ENCODE measurements at regions not wholly inside any gene's neighbourhood (a gene's known extent, or its start where the extent isn't known, plus 50 kb on each side); places are given as distances from the start of the nearest gene placed in this dataset.
"Not testable (repeated sequence)": the region's sequence is repeated elsewhere in the genome, so short reads cannot be mapped to it uniquely, and the experiment has no call there.

GRCh38 chr14:106631879-106632278, 1105.5 kb downstream of the TMEM121 start:
- no peak overlapping the region for H3K9ac ChIP-seq (ENCODE audit: low read length)
- peaks cover 41% of the 10 kb centered on the region; the same call in 1 of the 2 replicates for H3K9me3 ChIP-seq (ENCODE audit: control insufficient read depth, insufficient read depth, low read depth, low read length)
- H3K4me1 ChIP-seq (ENCODE audit: control insufficient read depth, insufficient read depth, low read length), result no peaks in the 10 kb centered on the region
- no peak overlapping the region for H3K27ac ChIP-seq (ENCODE audit: low read depth, low read length)
- H3K36me3 ChIP-seq (ENCODE audit: control insufficient read depth, insufficient read depth, low read length), result no peaks in the 10 kb centered on the region
- H3K4me3 ChIP-seq (ENCODE audit: low read depth, low read length), result no peak overlapping the region
- H3K27me3 ChIP-seq (ENCODE audit: control insufficient read depth, insufficient read depth, low read length), result no peaks in the 10 kb centered on the region

- Histone ChIP-seq H3K4me3 (ENCODE audit: low read depth, low read length) (no peak overlapping the region), H3K9me3 (ENCODE audit: control insufficient read depth, insufficient read depth, low read depth, low read length) (peaks cover 50% of the 10 kb centered on the region; the same call in 1 of the 2 replicates), H3K36me3 (ENCODE audit: control insufficient read depth, insufficient read depth, low read length) (no peaks in the 10 kb centered on the region), H3K9ac (ENCODE audit: low read length) (no peak overlapping the region), H3K27me3 (ENCODE audit: control insufficient read depth, insufficient read depth, low read length) (no peaks in the 10 kb centered on the region), H3K4me1 (ENCODE audit: control insufficient read depth, insufficient read depth, low read length) (no peaks in the 10 kb centered on the region), H3K27ac (ENCODE audit: low read depth, low read length) (no peak overlapping the region)
Observed at GRCh38 chr14:106633721-106634120, 1107.3 kb downstream of the TMEM121 start.

- Histone ChIP-seq H3K9me3 (ENCODE audit: control insufficient read depth, insufficient read depth, low read depth, low read length) (peaks cover 44% of the 10 kb centered on the region; the same call in 1 of the 2 replicates), H3K27me3 (ENCODE audit: control insufficient read depth, insufficient read depth, low read length) (no peaks in the 10 kb centered on the region), H3K4me3 (ENCODE audit: low read depth, low read length) (no peak overlapping the region), H3K27ac (ENCODE audit: low read depth, low read length) (no peak overlapping the region), H3K9ac (ENCODE audit: low read length) (no peak overlapping the region), H3K36me3 (ENCODE audit: control insufficient read depth, insufficient read depth, low read length) (no peaks in the 10 kb centered on the region), H3K4me1 (ENCODE audit: control insufficient read depth, insufficient read depth, low read length) (no peaks in the 10 kb centered on the region)
Observed at GRCh38 chr14:106635569-106635968, 1109.2 kb downstream of the TMEM121 start.

GRCh38 chr14:106638786-106639452, 1112.5 kb downstream of the TMEM121 start:
- H3K27ac ChIP-seq (ENCODE audit: low read depth, low read length); H3K27me3 ChIP-seq (ENCODE audit: control insufficient read depth, insufficient read depth, low read length); H3K9ac ChIP-seq (ENCODE audit: low read length); H3K36me3 ChIP-seq (ENCODE audit: control insufficient read depth, insufficient read depth, low read length); H3K4me3 ChIP-seq (ENCODE audit: low read depth, low read length); H3K4me1 ChIP-seq (ENCODE audit: control insufficient read depth, insufficient read depth, low read length): not testable (repeated sequence)
- H3K9me3 ChIP-seq (ENCODE audit: control insufficient read depth, insufficient read depth, low read depth, low read length), result peaks cover 29% of the 10 kb centered on the region; the same call in 1 of the 2 replicates

- peaks cover 17% of the 10 kb centered on the region; the same call in 1 of the 2 replicates for H3K9me3 ChIP-seq (ENCODE audit: control insufficient read depth, insufficient read depth, low read depth, low read length)
- H3K9ac ChIP-seq (ENCODE audit: low read length), result no peak overlapping the region
- H3K36me3 ChIP-seq (ENCODE audit: control insufficient read depth, insufficient read depth, low read length), result no peaks in the 10 kb centered on the region
- no peaks in the 10 kb centered on the region for H3K4me1 ChIP-seq (ENCODE audit: control insufficient read depth, insufficient read depth, low read length)
- no peak overlapping the region for H3K27ac ChIP-seq (ENCODE audit: low read depth, low read length)
- no peaks in the 10 kb centered on the region for H3K27me3 ChIP-seq (ENCODE audit: control insufficient read depth, insufficient read depth, low read length)
- no peak overlapping the region for H3K4me3 ChIP-seq (ENCODE audit: low read depth, low read length)
Observed at GRCh38 chr14:106642090-106642489, 1115.7 kb downstream of the TMEM121 start.

GRCh38 chr14:106642971-106643370, 1116.6 kb downstream of the TMEM121 start:
- peaks cover 17% of the 10 kb centered on the region; the same call in 1 of the 2 replicates for H3K9me3 ChIP-seq (ENCODE audit: control insufficient read depth, insufficient read depth, low read depth, low read length)

GRCh38 chr14:106648874-106649273, 1122.5 kb downstream of the TMEM121 start:
- not testable (repeated sequence) for H3K4me1 ChIP-seq (ENCODE audit: control insufficient read depth, insufficient read depth, low read length); H3K36me3 ChIP-seq (ENCODE audit: control insufficient read depth, insufficient read depth, low read length); H3K27me3 ChIP-seq (ENCODE audit: control insufficient read depth, insufficient read depth, low read length); H3K4me3 ChIP-seq (ENCODE audit: low read depth, low read length); H3K9ac ChIP-seq (ENCODE audit: low read length); H3K27ac ChIP-seq (ENCODE audit: low read depth, low read length)
- H3K9me3 ChIP-seq (ENCODE audit: control insufficient read depth, insufficient read depth, low read depth, low read length), result peaks cover 48% of the 10 kb centered on the region; the same call in 1 of the 2 replicates

More at GRCh38 chr14:106642971-106643370, 1116.6 kb downstream of the TMEM121 start:
- H3K4me1 ChIP-seq (ENCODE audit: control insufficient read depth, insufficient read depth, low read length); H3K27me3 ChIP-seq (ENCODE audit: control insufficient read depth, insufficient read depth, low read length); H3K36me3 ChIP-seq (ENCODE audit: control insufficient read depth, insufficient read depth, low read length); H3K4me3 ChIP-seq (ENCODE audit: low read depth, low read length); H3K9ac ChIP-seq (ENCODE audit: low read length); H3K27ac ChIP-seq (ENCODE audit: low read depth, low read length): not testable (repeated sequence)

- no peak overlapping the region for H3K27ac ChIP-seq (ENCODE audit: low read depth, low read length)
- H3K27me3 ChIP-seq (ENCODE audit: control insufficient read depth, insufficient read depth, low read length), result no peaks in the 10 kb centered on the region
- no peak overlapping the region for H3K9ac ChIP-seq (ENCODE audit: low read length)
- H3K9me3 ChIP-seq (ENCODE audit: control insufficient read depth, insufficient read depth, low read depth, low read length), result peaks cover 57% of the 10 kb centered on the region; the same call in 1 of the 2 replicates
- H3K4me1 ChIP-seq (ENCODE audit: control insufficient read depth, insufficient read depth, low read length), result no peaks in the 10 kb centered on the region
- H3K36me3 ChIP-seq (ENCODE audit: control insufficient read depth, insufficient read depth, low read length), result no peaks in the 10 kb centered on the region
- no peak overlapping the region for H3K4me3 ChIP-seq (ENCODE audit: low read depth, low read length)
Observed at GRCh38 chr14:106651016-106651415, 1124.6 kb downstream of the TMEM121 start.

GRCh38 chr14:106652494-106652893, 1126.1 kb downstream of the TMEM121 start:
- Histone ChIP-seq H3K9ac (ENCODE audit: low read length) (no peak overlapping the region), H3K27ac (ENCODE audit: low read depth, low read length) (no peak overlapping the region), H3K4me1 (ENCODE audit: control insufficient read depth, insufficient read depth, low read length) (no peaks in the 10 kb centered on the region), H3K4me3 (ENCODE audit: low read depth, low read length) (no peak overlapping the region), H3K9me3 (ENCODE audit: control insufficient read depth, insufficient read depth, low read depth, low read length) (peaks cover 63% of the 10 kb centered on the region), H3K36me3 (ENCODE audit: control insufficient read depth, insufficient read depth, low read length) (no peaks in the 10 kb centered on the region), H3K27me3 (ENCODE audit: control insufficient read depth, insufficient read depth, low read length) (no peaks in the 10 kb centered on the region)

- Histone ChIP-seq H3K4me1 (ENCODE audit: control insufficient read depth, insufficient read depth, low read length) (no peaks in the 10 kb centered on the region), H3K9me3 (ENCODE audit: control insufficient read depth, insufficient read depth, low read depth, low read length) (peaks cover 53% of the 10 kb centered on the region), H3K36me3 (ENCODE audit: control insufficient read depth, insufficient read depth, low read length) (no peaks in the 10 kb centered on the region), H3K27me3 (ENCODE audit: control insufficient read depth, insufficient read depth, low read length) (no peaks in the 10 kb centered on the region), H3K9ac (ENCODE audit: low read length) (no peak overlapping the region), H3K27ac (ENCODE audit: low read depth, low read length) (no peak overlapping the region), H3K4me3 (ENCODE audit: low read depth, low read length) (no peak overlapping the region)
Observed at GRCh38 chr14:106657460-106657859, 1131.1 kb downstream of the TMEM121 start.

- not testable (repeated sequence) for H3K27me3 ChIP-seq (ENCODE audit: control insufficient read depth, insufficient read depth, low read length); H3K27ac ChIP-seq (ENCODE audit: low read depth, low read length); H3K9ac ChIP-seq (ENCODE audit: low read length); H3K4me1 ChIP-seq (ENCODE audit: control insufficient read depth, insufficient read depth, low read length); H3K4me3 ChIP-seq (ENCODE audit: low read depth, low read length); H3K36me3 ChIP-seq (ENCODE audit: control insufficient read depth, insufficient read depth, low read length)
- peaks cover 58% of the 10 kb centered on the region for H3K9me3 ChIP-seq (ENCODE audit: control insufficient read depth, insufficient read depth, low read depth, low read length)
Observed at GRCh38 chr14:106658066-106658860, 1131.9 kb downstream of the TMEM121 start.

Measured in HUES6 (cell line).